Mucosa of stomach (tissue), 1 donor: ENCODE measurements at regions not wholly inside any gene's neighbourhood (a gene's known extent, or its start where the extent isn't known, plus 50 kb on each side); places are given as distances from the start of the nearest gene placed in this dataset.

Experiments
- H3K27me3 ChIP-seq: one replicate; pipeline ENCODE4 v1.7.0; 2013; ENCODE audit warnings: mild to moderate bottlenecking, low read length; ENCODE audit not compliant: control insufficient read depth, insufficient read depth
- H3K36me3 ChIP-seq: one replicate; pipeline ENCODE4 v1.7.0; 2013; ENCODE audit warnings: low read length; ENCODE audit not compliant: control insufficient read depth, insufficient read depth
- H3K4me1 ChIP-seq: one replicate; pipeline ENCODE4 v1.7.0; 2013; ENCODE audit warnings: mild to moderate bottlenecking, low read length; ENCODE audit not compliant: control insufficient read depth, insufficient read depth
- H3K4me3 ChIP-seq: one replicate; pipeline ENCODE4 v1.7.0; 2013; ENCODE audit warnings: low read length
- H3K9ac ChIP-seq: one replicate; pipeline ENCODE4 v1.7.0; 2013; ENCODE audit warnings: mild to moderate bottlenecking, low read length, moderate library complexity
- H3K9me3 ChIP-seq: one replicate; pipeline ENCODE4 v1.7.0; 2013; ENCODE audit warnings: mild to moderate bottlenecking, low read length, moderate library complexity; ENCODE audit not compliant: control insufficient read depth
- donor health status: Pancreatic carcinoma.

DNA sequence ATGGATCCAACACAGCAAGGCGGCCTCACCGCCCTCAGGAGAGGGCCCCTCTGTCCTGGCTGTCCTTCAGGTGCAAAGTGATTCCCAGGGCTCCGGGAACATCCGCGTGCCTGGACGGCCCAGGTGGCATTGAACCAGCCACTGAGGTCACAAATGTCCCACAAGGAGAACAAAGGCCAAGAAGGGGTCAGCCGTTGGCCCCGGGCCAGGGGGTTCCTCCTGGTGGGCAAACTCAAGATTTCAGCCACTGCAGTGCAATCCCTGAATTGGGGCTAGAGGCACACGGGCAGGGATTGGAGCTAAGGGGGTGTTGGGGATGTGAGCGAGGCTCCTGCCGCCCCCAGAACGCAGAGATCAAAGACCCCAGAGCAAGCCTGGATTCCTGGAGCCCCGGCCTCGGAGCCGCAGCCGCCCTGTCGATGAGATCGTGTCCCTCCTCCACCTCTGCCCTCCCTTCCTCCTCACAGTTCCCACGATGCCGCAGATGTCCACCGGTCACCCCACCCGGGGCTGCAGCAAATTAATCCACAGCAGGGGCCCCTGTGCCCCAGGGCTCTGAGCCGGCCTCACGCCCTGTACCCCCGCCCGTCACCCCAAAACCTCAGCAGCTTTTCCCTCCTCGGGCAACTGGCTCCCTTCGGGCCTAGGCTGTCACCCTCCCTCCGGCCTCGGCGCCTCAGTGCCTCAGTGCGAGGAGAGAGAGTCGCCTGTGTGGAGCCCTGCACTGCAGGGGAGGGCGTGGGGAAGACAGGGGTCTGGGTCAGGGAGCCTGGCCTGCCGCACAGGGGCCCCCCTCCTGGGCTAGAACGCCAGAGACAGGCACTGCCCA is 56.7 kb upstream of the GALNT9 start:
- no peaks in the 10 kb centered on the region for H3K9me3 ChIP-seq
- no peak overlapping the region for H3K4me3 ChIP-seq
- H3K36me3 ChIP-seq, result no peaks in the 10 kb centered on the region
- H3K9ac ChIP-seq, result no peak overlapping the region
- H3K4me1 ChIP-seq, result no peaks in the 10 kb centered on the region
- peaks cover 15% of the 10 kb centered on the region for H3K27me3 ChIP-seq

GRCh38 chr12:132384916-132385774 is 55.8 kb upstream of the GALNT9 start:
- Histone ChIP-seq H3K27me3 (peaks cover 19% of the 10 kb centered on the region), H3K36me3 (no peaks in the 10 kb centered on the region), H3K9me3 (no peaks in the 10 kb centered on the region), H3K9ac (no peak overlapping the region), H3K4me3 (no peak overlapping the region), H3K4me1 (no peaks in the 10 kb centered on the region)

GRCh38 chr12:132380641-132381040 is 51.3 kb upstream of the GALNT9 start:
- no peak overlapping the region for H3K9ac ChIP-seq
- H3K9me3 ChIP-seq, result no peaks in the 10 kb centered on the region
- peaks cover 23% of the 10 kb centered on the region for H3K27me3 ChIP-seq
- H3K36me3 ChIP-seq, result no peaks in the 10 kb centered on the region
- H3K4me1 ChIP-seq, result no peaks in the 10 kb centered on the region
- no peak overlapping the region for H3K4me3 ChIP-seq

- Histone ChIP-seq H3K9ac (no peak overlapping the region), H3K9me3 (no peaks in the 10 kb centered on the region), H3K36me3 (no peaks in the 10 kb centered on the region), H3K4me1 (no peaks in the 10 kb centered on the region), H3K4me3 (no peak overlapping the region), H3K27me3 (peaks cover 27% of the 10 kb centered on the region)
These were observed 50.6 kb upstream of the GALNT9 start for GRCh38 chr12:132379996-132380395.

DNA sequence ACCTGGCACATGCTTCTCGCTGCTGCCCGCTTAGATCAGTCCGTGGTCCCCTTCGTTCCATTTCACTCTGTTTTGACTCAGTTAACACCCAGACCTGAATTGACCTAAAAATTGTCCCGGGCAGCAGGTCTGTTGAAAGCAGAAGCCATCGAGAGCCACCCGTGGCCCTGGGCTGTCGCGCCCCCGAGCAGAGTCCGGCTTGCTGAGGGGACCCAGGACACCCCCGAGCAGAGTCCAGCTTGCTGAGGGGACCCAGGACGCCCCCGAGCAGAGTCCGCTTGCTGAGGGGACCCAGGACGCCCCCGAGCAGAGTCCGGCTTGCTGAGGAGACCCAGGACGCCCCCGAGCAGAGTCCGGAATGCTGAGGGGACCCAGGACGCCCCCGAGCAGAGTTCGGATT is 50.2 kb upstream of the GALNT9 start:
- no peaks in the 10 kb centered on the region for H3K4me1 ChIP-seq
- H3K9me3 ChIP-seq, result no peaks in the 10 kb centered on the region
- H3K9ac ChIP-seq, result no peak overlapping the region
- H3K36me3 ChIP-seq, result no peaks in the 10 kb centered on the region
- peaks cover 32% of the 10 kb centered on the region for H3K27me3 ChIP-seq
- H3K4me3 ChIP-seq, result no peak overlapping the region
